GM19438 (cell line): ENCODE measurements at regions not wholly inside any gene's neighbourhood (a gene's known extent, or its start where the extent isn't known, plus 50 kb on each side); places are given as distances from the start of the nearest gene placed in this dataset.
A peak's percentile ranks its signal among the peaks of the same experiment; 100 is the strongest.
"Not testable (repeated sequence)": the region's sequence is repeated elsewhere in the genome, so short reads cannot be mapped to it uniquely, and the experiment has no call there.

Source experiments
- ATAC-seq: cut with Tn5 transposase; IDR thresholded peaks from one replicate; pipeline ENCODE4 v1.9.1; 2021; ENCODE audit warnings: low read depth; ENCODE audit not compliant: unreplicated experiment

- ATAC-seq, result peak; percentile 90
Measured at GRCh38 chr6:88499845-88500699, 333.9 kb upstream of the CNR1 start.

DNA sequence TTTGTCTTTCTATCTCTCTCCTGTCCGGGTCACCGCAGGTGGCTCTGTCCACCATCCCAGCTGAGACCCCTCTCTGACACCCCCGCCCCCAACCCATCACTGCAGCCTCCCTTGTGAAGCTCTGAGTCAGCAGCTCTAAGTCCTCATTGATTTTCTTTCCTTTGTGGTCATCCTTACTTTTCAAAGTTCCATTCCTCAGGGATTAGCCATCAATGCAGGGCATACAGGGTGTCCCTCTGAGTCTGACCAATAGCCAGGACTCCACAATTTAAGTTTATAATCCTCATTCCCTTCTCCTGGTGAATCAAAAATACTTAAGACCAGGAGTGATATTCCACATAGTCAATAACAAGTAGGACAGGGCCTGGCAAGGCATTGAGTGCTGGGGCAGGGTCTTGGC, 333.3 kb upstream of the CNR1 start:
- no peak for ATAC-seq

GRCh38 chr6:88497403-88497802, 331.3 kb upstream of the CNR1 start:
- not testable (repeated sequence) for ATAC-seq

DNA sequence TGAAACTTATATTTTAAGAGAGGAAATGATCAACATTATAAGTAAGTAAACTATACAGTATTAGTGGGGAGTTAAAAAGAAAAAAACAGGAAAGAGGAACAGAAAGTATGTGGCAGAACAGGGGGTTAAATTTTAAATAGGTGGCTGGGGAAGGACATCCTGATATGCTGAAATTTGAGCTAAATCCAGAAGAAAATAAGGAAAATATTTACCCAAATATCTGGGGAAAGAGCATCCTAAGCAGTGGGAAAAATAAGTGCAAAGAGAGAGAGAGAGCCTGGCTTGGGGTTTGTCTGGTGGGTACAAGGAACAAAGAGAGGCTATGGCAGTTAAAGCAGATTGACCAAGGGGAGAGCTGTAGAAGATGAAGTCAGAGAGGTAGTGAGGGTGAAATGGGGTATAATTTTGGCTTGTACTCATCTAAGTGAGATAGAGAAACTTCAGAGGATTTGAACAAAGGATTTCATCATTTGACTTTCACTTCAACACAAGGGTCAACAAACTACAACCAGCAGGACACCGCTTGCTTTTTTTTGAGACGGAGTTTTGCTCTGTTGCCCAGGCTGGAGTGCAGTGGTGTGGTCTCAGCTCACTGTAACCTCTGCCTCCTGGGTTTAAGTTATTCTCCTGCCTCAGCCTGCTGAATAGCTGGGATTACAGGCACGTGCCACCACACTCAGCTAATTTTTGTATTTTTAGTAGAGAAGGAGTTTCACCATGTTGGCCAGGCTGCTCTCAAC, 328.4 kb upstream of the CNR1 start:
- peak; percentile 75 for ATAC-seq

DNA sequence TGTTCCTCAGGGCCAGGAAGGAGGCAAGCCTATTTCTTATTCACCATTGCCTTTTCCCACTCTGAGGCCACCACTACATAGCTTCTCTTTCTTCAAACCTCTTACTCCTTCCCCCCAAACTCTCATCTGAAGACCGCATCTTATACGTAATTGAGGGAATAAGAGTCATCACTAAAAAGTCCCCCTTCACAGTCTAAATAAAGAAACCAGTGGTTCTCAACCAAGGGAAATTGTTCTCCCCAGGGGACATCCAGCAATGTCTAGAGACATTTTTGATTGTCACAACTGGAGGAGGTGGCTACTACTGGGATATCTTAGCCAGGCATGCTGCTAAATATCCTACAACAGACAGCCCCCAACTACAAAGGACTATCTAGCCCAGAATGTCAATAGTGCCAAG, 327.6 kb upstream of the CNR1 start:
- peak; percentile 26 for ATAC-seq

DNA sequence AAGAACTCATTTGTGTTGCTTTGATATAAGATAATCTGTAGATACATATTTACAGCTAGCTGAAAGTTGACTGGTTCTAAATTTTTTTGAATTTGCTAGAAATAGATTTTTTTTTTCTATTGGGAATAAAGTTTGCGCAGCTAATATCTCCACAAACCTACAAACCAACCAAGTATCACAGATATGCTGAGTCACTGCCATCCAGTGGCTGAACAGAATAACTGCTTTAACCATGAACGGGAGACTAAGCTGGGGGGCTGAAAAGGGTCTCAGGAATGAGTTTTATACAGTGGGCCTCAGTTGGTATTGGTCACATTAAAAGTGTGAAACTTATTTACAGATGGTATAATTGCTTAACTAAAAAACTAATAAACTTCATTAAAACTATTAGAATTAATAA, 326.7 kb upstream of the CNR1 start:
- ATAC-seq, result no peak

GRCh38 chr6:88492241-88492640, 326.1 kb upstream of the CNR1 start:
- ATAC-seq, result no peak

- no peak for ATAC-seq
Measured at GRCh38 chr6:88491266-88491880, 325.2 kb upstream of the CNR1 start.

DNA sequence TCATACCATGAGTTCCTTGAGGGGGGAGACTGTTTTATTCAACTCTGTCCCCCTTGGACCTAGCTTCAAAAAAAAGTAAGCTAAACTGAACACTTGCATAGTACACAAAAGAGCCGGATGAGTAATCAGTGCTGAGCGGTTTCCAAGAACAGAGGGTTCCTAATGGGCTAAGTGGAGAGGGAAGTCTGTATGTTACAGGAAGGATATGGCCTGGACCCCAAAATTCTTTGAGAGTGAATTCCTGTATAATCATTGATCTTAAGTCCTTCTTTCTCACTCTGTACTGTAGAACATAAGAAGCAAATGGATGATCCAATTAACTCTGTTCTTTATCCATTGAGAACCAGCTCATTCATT, 324.7 kb upstream of the CNR1 start:
- ATAC-seq, result no peak

DNA sequence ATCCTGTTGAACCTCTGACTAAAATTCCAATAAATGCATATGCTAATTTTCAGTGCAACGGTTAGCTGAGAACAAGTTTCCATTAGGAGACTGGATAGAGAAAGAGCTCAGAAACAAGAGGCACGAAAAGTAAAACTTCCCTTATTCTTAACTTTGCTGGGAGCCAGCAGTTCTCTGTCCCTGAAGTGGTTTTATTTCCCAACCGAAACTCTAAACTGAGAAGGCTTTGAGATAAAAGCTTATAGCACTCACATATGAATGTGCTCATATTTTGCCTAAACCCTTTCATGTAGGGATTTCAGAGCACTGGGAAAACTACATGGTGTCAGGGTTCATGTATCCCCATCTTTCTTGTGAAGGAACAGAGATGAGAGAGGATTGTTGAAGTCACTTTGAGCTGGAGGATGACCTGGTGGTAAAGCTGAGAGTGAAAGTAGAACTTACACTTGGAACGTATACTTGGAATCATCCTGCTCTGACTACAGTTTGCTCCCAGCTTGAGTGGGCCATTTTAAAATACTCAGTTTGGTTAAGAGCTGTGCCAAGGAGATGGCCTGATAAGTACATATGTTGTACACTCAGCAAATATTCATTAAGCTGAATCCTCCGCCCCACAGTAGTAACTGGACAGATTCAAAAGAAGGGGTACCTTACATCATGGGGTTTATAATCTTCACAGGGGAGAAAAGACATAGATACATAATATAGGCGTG, 324.2 kb upstream of the CNR1 start:
- ATAC-seq, result no peak

GRCh38 chr6:88483424-88483823, 317.3 kb upstream of the CNR1 start:
- ATAC-seq, result no peak

DNA sequence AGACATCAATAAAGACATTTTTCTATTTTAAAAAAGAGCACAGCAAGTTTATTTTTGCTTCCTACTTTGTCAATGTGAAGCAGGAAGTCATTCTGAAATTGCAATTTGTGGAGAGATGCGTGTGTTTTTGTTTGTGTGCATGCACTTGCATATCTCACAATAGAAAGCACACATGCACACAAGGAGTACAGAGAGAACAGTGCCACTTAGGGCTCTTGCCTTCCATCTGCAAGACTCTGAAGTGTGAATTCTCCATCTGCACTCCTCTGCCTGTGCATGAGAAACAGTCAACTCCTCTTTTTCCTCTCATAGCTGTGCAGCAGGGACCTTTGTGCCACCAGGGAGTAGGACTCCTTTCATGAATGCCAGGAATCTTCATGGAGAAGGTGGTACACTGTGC, 316.3 kb upstream of the CNR1 start:
- no peak for ATAC-seq

DNA sequence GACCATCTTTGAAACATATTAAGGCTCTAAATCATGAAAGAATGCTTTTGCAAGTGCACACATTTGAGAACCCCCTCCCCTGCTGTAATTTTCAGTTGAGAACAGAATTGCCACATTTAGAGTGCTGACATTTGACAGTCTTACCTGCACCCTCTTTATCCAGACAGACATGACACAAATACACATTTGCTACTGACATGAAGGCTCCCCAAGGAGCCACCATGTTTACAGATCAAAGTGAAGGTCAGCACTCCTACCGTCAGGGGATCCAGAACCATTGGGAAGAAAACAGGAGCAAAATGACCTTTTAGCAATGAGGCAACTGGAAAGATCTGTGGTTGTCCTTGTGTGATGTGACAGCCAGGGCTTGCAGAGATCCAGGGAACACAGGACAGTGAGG, 315.4 kb upstream of the CNR1 start:
- no peak for ATAC-seq

- no peak for ATAC-seq
Measured at GRCh38 chr6:88480816-88481215, 314.7 kb upstream of the CNR1 start.

- no peak for ATAC-seq
Measured at GRCh38 chr6:88477413-88477812, 311.3 kb upstream of the CNR1 start.

DNA sequence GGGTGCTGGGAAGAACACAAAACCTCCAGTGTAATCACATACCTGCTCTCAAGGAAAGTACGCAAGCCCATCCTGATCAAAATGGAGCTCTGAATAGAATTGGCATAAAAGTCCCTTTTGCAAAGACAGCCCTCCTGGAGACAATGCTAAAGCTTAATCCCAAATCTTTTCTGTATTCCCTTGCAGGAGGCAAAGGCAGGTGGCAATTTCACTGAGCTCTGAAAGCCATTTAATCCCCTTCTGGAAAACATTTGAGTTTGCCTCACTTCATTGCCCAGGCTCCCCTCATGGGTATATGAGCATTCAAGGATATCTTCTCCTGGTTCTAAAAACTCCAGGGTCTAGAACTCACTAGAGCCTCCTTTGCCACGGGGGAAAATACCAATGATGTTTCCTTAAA, 310.2 kb upstream of the CNR1 start:
- ATAC-seq, result no peak

DNA sequence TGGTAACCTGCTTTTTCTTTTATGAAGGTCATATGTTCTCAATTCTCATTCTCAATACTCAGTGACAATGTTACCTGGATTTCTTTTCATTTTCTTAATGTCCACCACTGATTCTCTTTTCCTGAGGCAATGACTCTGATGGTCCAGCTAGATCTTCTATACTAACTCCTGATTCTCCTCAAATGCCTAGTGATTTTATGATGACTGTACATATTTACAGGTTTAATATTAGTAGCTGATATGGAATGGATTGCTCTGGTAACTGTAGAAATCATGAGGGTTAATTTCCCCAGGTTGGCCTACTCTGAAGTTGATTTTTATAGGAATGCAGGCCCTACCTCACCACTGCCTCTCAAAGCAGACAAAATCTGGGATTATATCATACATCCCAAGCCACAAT, 308.6 kb upstream of the CNR1 start:
- ATAC-seq, result no peak

- ATAC-seq, result no peak
Measured at GRCh38 chr6:88473589-88473988, 307.4 kb upstream of the CNR1 start.

- no peak for ATAC-seq
Measured at GRCh38 chr6:88472851-88473525, 306.8 kb upstream of the CNR1 start.

DNA sequence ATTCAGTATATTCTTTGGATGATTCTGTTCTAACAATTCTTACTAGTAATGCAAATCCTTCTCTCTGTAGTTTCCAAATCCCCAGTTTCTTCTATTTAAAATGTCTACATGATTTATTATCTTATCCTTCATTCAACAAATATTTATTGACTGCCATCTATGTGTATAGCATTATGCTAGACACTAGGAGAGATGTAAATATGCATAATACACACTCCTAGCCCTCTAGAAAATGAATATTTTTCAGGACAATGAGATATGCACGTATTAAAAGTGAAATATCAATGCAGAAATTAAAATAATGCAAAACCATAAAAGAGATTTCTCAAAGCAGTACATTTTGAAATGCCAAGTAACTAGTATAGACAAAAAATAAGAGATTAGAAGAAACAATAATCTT, 293.5 kb upstream of the CNR1 start:
- no peak for ATAC-seq

DNA sequence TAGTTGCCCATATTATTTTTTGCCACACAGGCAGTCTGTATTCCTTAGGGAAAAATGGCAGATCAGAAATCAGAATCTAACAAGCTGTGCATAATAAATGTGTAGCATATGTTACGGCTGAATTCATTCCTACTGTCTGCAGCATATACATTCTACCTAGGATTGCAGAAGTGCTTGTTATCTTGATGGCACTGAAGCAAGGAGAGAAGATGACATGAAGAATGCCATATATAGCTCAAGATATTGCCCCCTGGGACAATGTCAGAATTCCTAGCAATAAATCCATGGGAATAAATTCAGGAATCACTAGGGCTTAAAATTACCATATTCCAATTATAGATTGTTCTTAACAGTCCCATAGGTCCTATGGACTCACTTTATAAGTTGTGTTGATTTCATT, 293.0 kb upstream of the CNR1 start:
- ATAC-seq, result no peak
